ENCODE measurements at regions not wholly inside any gene's neighbourhood (a gene's known extent, or its start where the extent isn't known, plus 50 kb on each side); places are given as distances from the start of the nearest gene placed in this dataset.

GRCh38 chr1:30263888-30264671 is 459.3 kb downstream of the MATN1 start:
- TF ChIP-seq CTCF (IDR thresholded peaks at IDR 0.05) (no peak), POLR2A (IDR thresholded peaks at IDR 0.05) (no peak), EP300 (IDR thresholded peaks at IDR 0.05) (no peak)
